Breast epithelium (tissue), 3 donors: ENCODE measurements at regions not wholly inside any gene's neighbourhood (a gene's known extent, or its start where the extent isn't known, plus 50 kb on each side); places are given as distances from the start of the nearest gene placed in this dataset.

Experiments used
- POLR2A ChIP-seq: fragments of 450-650 bp; IDR thresholded peaks from one replicate; pipeline ENCODE4 v1.6.1; 2016; ENCODE audit warnings: antibody characterized with exemption, mild to moderate bottlenecking, moderate library complexity
- TF ChIP-seq, protein P1 (sequence below), 3 donors: fragments of 450-650 bp; IDR thresholded peaks; one replicate each; pipeline ENCODE4 v1.5.1; 2016 to 2017; ENCODE audit warnings: antibody characterized with exemption in 3 of 3, mild to moderate bottlenecking in 3 of 3, moderate library complexity in 3 of 3

DNA sequence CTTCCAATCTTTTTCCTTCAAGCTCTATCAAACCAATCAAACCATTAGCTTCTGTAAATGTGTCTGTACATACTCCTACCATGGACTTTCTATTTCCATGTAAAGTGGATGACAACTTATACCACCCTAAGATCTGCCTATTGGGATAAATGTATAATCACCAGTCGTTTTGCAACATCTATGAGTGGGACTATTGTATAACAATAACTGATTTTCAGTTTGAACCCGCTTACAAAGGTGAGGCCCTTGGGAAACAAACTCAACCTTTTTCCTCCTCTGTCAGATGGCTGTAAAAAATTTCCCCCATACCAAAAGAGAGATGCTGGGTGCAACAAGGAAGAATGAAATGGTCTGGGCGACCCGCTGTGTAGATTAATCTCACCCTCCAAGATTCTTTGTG lies 399.1 kb upstream of the ADAMTS5 start:
- TF ChIP-seq, protein P1, sequence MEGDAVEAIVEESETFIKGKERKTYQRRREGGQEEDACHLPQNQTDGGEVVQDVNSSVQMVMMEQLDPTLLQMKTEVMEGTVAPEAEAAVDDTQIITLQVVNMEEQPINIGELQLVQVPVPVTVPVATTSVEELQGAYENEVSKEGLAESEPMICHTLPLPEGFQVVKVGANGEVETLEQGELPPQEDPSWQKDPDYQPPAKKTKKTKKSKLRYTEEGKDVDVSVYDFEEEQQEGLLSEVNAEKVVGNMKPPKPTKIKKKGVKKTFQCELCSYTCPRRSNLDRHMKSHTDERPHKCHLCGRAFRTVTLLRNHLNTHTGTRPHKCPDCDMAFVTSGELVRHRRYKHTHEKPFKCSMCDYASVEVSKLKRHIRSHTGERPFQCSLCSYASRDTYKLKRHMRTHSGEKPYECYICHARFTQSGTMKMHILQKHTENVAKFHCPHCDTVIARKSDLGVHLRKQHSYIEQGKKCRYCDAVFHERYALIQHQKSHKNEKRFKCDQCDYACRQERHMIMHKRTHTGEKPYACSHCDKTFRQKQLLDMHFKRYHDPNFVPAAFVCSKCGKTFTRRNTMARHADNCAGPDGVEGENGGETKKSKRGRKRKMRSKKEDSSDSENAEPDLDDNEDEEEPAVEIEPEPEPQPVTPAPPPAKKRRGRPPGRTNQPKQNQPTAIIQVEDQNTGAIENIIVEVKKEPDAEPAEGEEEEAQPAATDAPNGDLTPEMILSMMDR (IDR thresholded peaks at IDR 0.05): no peak
- no peak for TF ChIP-seq POLR2A
